Erythroblast (primary cell): ENCODE measurements at regions not wholly inside any gene's neighbourhood (a gene's known extent, or its start where the extent isn't known, plus 50 kb on each side); places are given as distances from the start of the nearest gene placed in this dataset.

Source experiments
- GATA1 ChIP-seq: IDR thresholded peaks from 2 replicates; pipeline ENCODE4 v1.6.1; 2011; ENCODE audit warnings: low read depth, mild to moderate bottlenecking, control low read depth, low read length, moderate library complexity
- POLR2A ChIP-seq: IDR thresholded peaks from 2 replicates; pipeline ENCODE4 v1.6.1; 2011; ENCODE audit warnings: mild to moderate bottlenecking, low read length

DNA sequence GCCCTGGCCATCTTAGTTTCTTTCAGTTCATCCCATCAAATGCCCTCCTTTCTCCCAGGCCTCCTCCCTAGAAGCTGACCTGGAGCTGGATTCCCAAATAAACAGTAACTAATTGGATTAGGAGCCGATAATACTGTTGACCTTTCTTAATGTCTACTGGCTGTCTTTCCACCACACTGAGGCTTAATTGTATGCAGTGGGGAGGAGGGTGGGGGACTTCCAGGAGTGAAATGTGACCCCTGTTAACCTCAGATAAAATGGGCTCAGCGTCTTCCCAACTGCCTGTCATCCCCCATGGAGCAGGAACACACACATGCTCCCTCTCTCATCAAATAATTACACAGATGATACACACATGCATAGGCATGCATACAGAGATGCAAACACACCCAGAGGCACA, 53.7 kb upstream of the LBX1 start:
- TF ChIP-seq POLR2A = no peak
- no peak for TF ChIP-seq GATA1
